C4-2B (cell line): ENCODE measurements at regions not wholly inside any gene's neighbourhood (a gene's known extent, or its start where the extent isn't known, plus 50 kb on each side); places are given as distances from the start of the nearest gene placed in this dataset.

ENCODE experiments used
- CTCF ChIP-seq: fragments of 450-650 bp; conservative IDR thresholded peaks from 2 replicates; pipeline ENCODE4 v1.5.1; 2017; ENCODE audit warnings: mild to moderate bottlenecking
- ZFX ChIP-seq: fragments of 450-650 bp; IDR thresholded peaks from 2 replicates; pipeline ENCODE4 v1.6.1; 2017

- no peak for TF ChIP-seq CTCF
- TF ChIP-seq ZFX: no peak
These were observed 243.5 kb upstream of the LMO3 start for GRCh38 chr12:16849473-16849872.
